Effector memory CD8-positive, alpha-beta T cell (primary cell): ENCODE measurements at regions not wholly inside any gene's neighbourhood (a gene's known extent, or its start where the extent isn't known, plus 50 kb on each side); places are given as distances from the start of the nearest gene placed in this dataset.

Experiments
- ATAC-seq: fragments of 150-1000 bp; cut with Tn5 transposase; replicated peaks from 2 replicates; pipeline ENCODE4 v1.10.0; 2021; ENCODE audit warnings: mild to moderate bottlenecking, moderate library complexity
- DNase-seq, 3 experiments: peaks; one replicate each; pipeline ENCODE4 v3.0.0; 2021
- H3K27ac Mint-ChIP-seq, 2 donors: one replicate each; pipeline ENCODE4 v1.8.0; 2022; ENCODE audit warnings: mild to moderate bottlenecking in 2 of 2, mixed read lengths in 2 of 2, moderate library complexity in 2 of 2
- H3K27me3 Mint-ChIP-seq, 2 donors: one replicate each; pipeline ENCODE4 v1.8.0; 2022; ENCODE audit warnings: mixed read lengths in 2 of 2
- H3K36me3 Mint-ChIP-seq: one replicate; pipeline ENCODE4 v1.8.0; 2022; ENCODE audit warnings: mild to moderate bottlenecking, moderate library complexity, mixed read lengths; ENCODE audit not compliant: insufficient read depth
- H3K4me1 Mint-ChIP-seq, 2 donors: one replicate each; pipeline ENCODE4 v1.8.0; 2022; ENCODE audit warnings: low read depth in 2 of 2, mixed read lengths in 2 of 2
- H3K4me3 Mint-ChIP-seq, 2 donors: one replicate each; pipeline ENCODE4 v1.8.0; 2022; ENCODE audit warnings: mild to moderate bottlenecking in 2 of 2, mixed read lengths in 2 of 2, moderate library complexity in 2 of 2
- H3K9me3 Mint-ChIP-seq, 2 donors: one replicate each; pipeline ENCODE4 v1.8.0; 2022; ENCODE audit warnings: mixed read lengths in 2 of 2

DNA sequence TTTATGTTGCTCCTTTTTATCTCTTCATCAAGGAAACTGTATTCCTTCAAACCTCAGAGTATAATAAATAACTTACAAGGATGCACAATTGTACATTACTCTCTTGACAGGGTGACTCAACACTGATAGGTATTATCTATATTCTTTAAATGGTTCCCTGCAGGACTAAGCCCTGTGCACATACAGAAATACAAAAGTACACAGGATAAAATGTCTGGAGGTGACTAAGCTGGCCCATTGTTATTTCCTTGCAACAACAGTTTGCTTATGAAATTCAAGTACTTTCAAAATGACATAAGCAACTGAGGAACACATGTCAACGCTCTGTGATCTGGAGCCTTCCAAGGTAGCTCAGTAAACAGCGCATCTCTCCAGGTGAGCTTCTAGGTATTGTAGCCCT is 83.8 kb upstream of the RPL34 start:
- Mint-ChIP-seq H3K27me3 (peaks cover 6 to 9% of the 10 kb centered on the region in 2 donors), H3K27ac (no peak overlapping the region), H3K36me3 (no peaks in the 10 kb centered on the region), H3K4me1 (peaks cover 0 to 2% of the 10 kb centered on the region in 2 donors), H3K4me3 (no peak overlapping the region), H3K9me3 (no peaks in the 10 kb centered on the region)
- ATAC-seq (no peak), DNase-seq (no peak)

DNA sequence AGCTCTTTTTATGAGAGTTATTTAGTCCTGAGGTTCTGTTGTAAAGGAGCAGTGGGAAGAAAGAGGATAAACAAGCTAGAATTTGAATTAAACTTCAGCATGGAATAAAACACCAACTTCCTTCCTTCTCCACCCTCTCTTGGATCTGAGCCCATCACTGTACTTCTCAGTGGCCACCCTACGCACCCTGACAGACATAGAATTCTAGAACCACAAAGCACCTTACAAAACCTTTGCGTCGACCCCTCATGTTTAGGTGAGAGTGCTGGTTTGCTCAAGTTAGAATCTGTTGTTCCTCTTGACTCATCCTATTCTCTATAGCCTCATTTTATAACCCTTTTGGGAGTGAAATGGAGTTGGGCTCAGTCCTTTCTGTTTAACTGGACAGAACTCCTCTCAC is 84.6 kb upstream of the RPL34 start:
- Mint-ChIP-seq H3K4me1 (peaks cover 0 to 2% of the 10 kb centered on the region in 2 donors), H3K4me3 (no peak overlapping the region), H3K9me3 (no peaks in the 10 kb centered on the region), H3K27me3 (peaks cover 6 to 9% of the 10 kb centered on the region in 2 donors), H3K36me3 (no peaks in the 10 kb centered on the region), H3K27ac (no peak overlapping the region)
- ATAC-seq (no peak), DNase-seq (no peak)

GRCh38 chr4:108533876-108534275 is 86.5 kb upstream of the RPL34 start:
- Mint-ChIP-seq H3K27ac (no peak overlapping the region), H3K4me1 (peaks cover 0 to 2% of the 10 kb centered on the region in 2 donors), H3K27me3 (peaks cover 6 to 9% of the 10 kb centered on the region in 2 donors), H3K9me3 (no peaks in the 10 kb centered on the region), H3K4me3 (no peak overlapping the region), H3K36me3 (no peaks in the 10 kb centered on the region)
- DNase-seq (no peak), ATAC-seq (no peak)

- Mint-ChIP-seq H3K9me3 (no peaks in the 10 kb centered on the region), H3K4me1 (peaks cover 3 to 4% of the 10 kb centered on the region in 2 donors), H3K27ac (no peak overlapping the region), H3K36me3 (no peaks in the 10 kb centered on the region), H3K27me3 (peaks cover 6 to 9% of the 10 kb centered on the region in 2 donors), H3K4me3 (no peak overlapping the region)
- ATAC-seq (no peak), DNase-seq (no peak)
These were observed 87.0 kb upstream of the RPL34 start for GRCh38 chr4:108533245-108533844.

DNA sequence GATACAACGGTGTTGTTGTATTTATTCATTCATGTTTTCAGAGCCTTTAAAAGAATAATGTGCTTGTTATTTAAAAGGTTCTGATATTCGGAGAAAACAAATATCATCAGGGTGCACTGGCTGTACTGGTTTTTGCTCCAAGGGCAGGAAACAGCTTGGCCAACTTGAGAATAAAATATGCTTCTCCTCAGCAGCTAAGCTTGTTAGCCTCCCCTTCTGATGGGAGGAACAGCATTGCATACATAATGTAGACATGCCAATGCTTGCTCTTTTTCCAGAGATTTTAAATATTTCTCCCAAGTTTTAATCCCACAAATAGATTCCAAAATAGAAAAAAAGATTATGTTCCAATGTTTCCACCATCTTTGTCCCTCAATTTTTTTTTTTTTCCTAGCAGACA is 87.6 kb upstream of the RPL34 start:
- Mint-ChIP-seq H3K36me3 (peaks cover 2% of the 10 kb centered on the region), H3K4me1 (peaks cover 9% of the 10 kb centered on the region in 2 donors), H3K27ac (no peak overlapping the region), H3K4me3 (no peak overlapping the region), H3K27me3 (peaks cover 4 to 6% of the 10 kb centered on the region in 2 donors), H3K9me3 (no peaks in the 10 kb centered on the region)
- DNase-seq (no peak), ATAC-seq (no peak)

DNA sequence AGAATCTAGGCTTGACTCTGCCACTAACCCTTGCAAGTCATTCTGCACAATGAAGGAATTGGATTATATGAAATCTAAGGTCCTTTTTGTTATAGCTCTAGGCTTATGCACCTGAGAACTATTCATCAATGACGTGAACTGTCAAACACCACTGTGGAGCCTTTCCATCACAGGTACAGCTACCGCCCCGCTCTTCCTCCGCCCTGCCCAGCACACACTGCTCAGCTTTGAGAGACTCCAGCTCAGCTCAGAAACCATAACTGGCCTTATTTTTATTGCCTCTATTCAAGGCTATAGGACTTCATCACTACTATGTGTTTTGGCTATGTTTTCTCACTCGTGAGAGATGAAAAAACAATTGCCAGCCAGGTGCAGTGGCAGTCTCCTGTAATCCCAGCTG is 88.2 kb upstream of the RPL34 start:
- ATAC-seq: no peak
- no peak overlapping the region for H3K4me3 Mint-ChIP-seq

GRCh38 chr4:108531461-108531860 is 88.9 kb upstream of the RPL34 start:
- Mint-ChIP-seq H3K4me3 (no peak overlapping the region), H3K4me1 (peaks cover 12 to 15% of the 10 kb centered on the region in 2 donors), H3K27ac (no peak overlapping the region), H3K27me3 (peaks cover 0 to 6% of the 10 kb centered on the region in 2 donors), H3K36me3 (peaks cover 2% of the 10 kb centered on the region), H3K9me3 (no peaks in the 10 kb centered on the region)
- ATAC-seq (no peak), DNase-seq (no peak)

More for the DNA sequence above, 88.2 kb upstream of the RPL34 start:
- H3K9me3 Mint-ChIP-seq: no peaks in the 10 kb centered on the region
- no peak overlapping the region for H3K27ac Mint-ChIP-seq
- H3K27me3 Mint-ChIP-seq: peaks cover 0 to 6% of the 10 kb centered on the region in 2 donors
- H3K36me3 Mint-ChIP-seq: peaks cover 2% of the 10 kb centered on the region
- no peak for DNase-seq
- peaks cover 12 to 15% of the 10 kb centered on the region in 2 donors for H3K4me1 Mint-ChIP-seq

GRCh38 chr4:108529984-108530905 is 90.1 kb upstream of the RPL34 start:
- Mint-ChIP-seq H3K4me3 (no peak overlapping the region), H3K27ac (no peak overlapping the region), H3K36me3 (peaks cover 2% of the 10 kb centered on the region), H3K4me1 (peaks cover 12 to 15% of the 10 kb centered on the region in 2 donors), H3K9me3 (peaks cover 0 to 3% of the 10 kb centered on the region in 2 donors), H3K27me3 (peaks cover 0 to 6% of the 10 kb centered on the region in 2 donors)
- ATAC-seq (no peak), DNase-seq (no peak)

DNA sequence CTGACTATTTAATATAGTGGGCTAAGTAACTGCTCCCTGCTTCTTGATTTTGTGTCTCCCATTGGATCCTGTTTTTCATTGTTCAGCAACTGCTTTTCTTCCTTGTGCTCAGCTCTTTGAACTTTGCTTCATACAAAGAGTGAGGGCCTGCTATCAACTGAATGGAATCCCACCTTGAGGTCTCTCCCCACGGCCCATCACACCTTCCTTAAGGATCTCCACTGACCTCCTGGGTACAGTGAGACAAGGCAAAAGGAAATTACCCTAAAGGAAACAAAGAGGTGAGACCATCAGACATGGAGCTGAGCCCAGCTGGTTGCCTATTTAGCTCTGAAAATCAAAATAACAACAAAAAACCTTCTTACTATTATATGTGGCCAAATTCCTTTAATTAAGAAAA is 91.3 kb upstream of the RPL34 start:
- ATAC-seq (no peak), DNase-seq (no peak)
- peaks cover 12 to 15% of the 10 kb centered on the region in 2 donors for H3K4me1 Mint-ChIP-seq
- peaks cover 0 to 7% of the 10 kb centered on the region in 2 donors for H3K9me3 Mint-ChIP-seq
- peaks cover 2% of the 10 kb centered on the region for H3K36me3 Mint-ChIP-seq
- no peak overlapping the region for H3K27ac Mint-ChIP-seq
- no peak overlapping the region for H3K4me3 Mint-ChIP-seq
- H3K27me3 Mint-ChIP-seq: peaks cover 0 to 6% of the 10 kb centered on the region in 2 donors

DNA sequence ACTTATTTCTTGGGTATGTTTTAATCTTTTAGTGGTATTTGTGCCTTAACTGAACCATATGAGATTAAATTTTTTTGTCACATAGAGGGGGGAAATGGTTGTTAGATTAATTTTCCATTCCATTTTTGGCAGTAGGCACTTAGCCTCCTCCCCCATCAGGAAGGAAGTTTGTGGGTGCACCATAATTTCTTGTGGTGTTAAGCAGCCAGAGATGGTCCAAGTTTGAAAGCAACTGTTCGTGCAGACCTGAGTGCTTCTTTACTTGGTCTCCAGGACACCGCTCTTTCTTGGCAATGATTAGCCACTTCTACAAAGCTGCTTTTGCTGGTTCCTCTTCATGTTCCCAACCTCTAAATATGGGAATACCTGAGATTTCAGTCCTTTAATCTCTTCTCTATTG is 92.7 kb upstream of the RPL34 start:
- H3K27ac Mint-ChIP-seq: peak overlapping the region in 1 of 2 donors; percentile 11
- DNase-seq (peak in 1 of 3 experiments; percentile 3), ATAC-seq (peak; percentile 61)
- no peaks in the 10 kb centered on the region for H3K27me3 Mint-ChIP-seq
- peaks cover 2% of the 10 kb centered on the region for H3K36me3 Mint-ChIP-seq
- H3K4me1 Mint-ChIP-seq: peaks cover 12 to 15% of the 10 kb centered on the region in 2 donors
- peak overlapping the region; percentile 22 to 56 for H3K4me3 Mint-ChIP-seq
- H3K9me3 Mint-ChIP-seq: peaks cover 0 to 7% of the 10 kb centered on the region in 2 donors

GRCh38 chr4:108520807-108521206 is 99.6 kb upstream of the RPL34 start:
- no peak for ATAC-seq
- H3K4me1 Mint-ChIP-seq: peaks cover 7 to 12% of the 10 kb centered on the region in 2 donors
- H3K36me3 Mint-ChIP-seq: no peaks in the 10 kb centered on the region
- H3K4me3 Mint-ChIP-seq: no peak overlapping the region
- H3K27ac Mint-ChIP-seq: no peak overlapping the region
- DNase-seq: no peak
- peaks cover 0 to 7% of the 10 kb centered on the region in 2 donors for H3K9me3 Mint-ChIP-seq
- H3K27me3 Mint-ChIP-seq: peaks cover 4 to 5% of the 10 kb centered on the region in 2 donors

GRCh38 chr4:108519911-108520601 is 100.3 kb upstream of the RPL34 start:
- DNase-seq (no peak), ATAC-seq (no peak)
- Mint-ChIP-seq H3K27ac (no peak overlapping the region), H3K4me3 (no peak overlapping the region), H3K36me3 (no peaks in the 10 kb centered on the region), H3K4me1 (peaks cover 7 to 12% of the 10 kb centered on the region in 2 donors), H3K27me3 (peaks cover 11 to 12% of the 10 kb centered on the region in 2 donors), H3K9me3 (peaks cover 0 to 3% of the 10 kb centered on the region in 2 donors)

DNA sequence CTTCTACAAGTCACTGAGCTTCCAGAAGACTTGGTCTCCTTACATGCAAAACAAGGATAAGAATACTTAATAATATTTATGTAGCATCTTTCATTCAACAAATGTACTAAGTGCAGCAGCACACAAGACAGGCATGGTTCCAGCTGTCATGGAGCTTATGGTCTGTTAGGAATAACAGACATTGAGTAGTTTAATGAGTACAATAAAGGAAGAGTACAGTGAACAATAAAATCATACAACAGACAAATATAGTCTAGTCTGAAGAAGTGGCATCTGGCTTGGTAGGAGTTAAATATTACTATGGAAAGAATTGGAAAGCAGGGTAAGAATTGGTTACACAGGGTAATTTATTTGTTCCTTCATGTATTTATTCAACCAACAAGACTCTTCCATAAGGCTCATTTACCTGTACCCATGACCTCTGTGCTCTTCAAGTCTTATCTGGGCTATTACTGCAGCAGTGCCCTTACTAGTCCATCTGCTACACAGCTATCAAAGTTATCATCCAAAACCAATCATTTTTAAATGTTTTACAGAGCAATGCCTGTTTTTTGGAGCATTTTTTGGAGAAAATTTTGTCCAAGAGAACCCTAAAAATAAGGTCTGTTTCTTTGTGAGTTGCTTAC is 101.1 kb upstream of the RPL34 start:
- Mint-ChIP-seq H3K36me3 (no peaks in the 10 kb centered on the region), H3K27ac (no peak overlapping the region), H3K4me3 (no peak overlapping the region)

More for the DNA sequence above, 101.1 kb upstream of the RPL34 start:
- Mint-ChIP-seq H3K27me3 (peaks cover 13 to 18% of the 10 kb centered on the region in 2 donors), H3K9me3 (no peaks in the 10 kb centered on the region), H3K4me1 (peaks cover 7 to 12% of the 10 kb centered on the region in 2 donors)
- DNase-seq (no peak), ATAC-seq (no peak)
